HCT116 (cell line): ENCODE measurements at regions not wholly inside any gene's neighbourhood (a gene's known extent, or its start where the extent isn't known, plus 50 kb on each side); places are given as distances from the start of the nearest gene placed in this dataset.

Experiments used
- ATAC-seq: fragments of 200-7000 bp; cut with Tn5 transposase; 2 replicates; pipeline ENCODE4 v1.9.1; 2020; ENCODE audit warnings: mild to moderate bottlenecking, moderate library complexity
- BruUV-seq: library from RNA; stranded (reverse); fragments of 400-500 nt; replicated peaks from 2 replicates; lab custom pipeline; 2021; lab: Mats Ljungman, UMichigan
- CTCF ChIA-PET: fragments of 300-600 bp; sonication (Branson Sonifier 250); formaldehyde crosslinking; loops from one replicate; lab custom pipeline; 2021; ENCODE audit warnings: antibody characterized with exemption; lab: Charles Lee
- POLR2A ChIA-PET: fragments of 300-600, 350-600 bp; sonication (Branson Sonifier 250); formaldehyde crosslinking; loops from one replicate; lab custom pipeline; 2021; ENCODE audit warnings: antibody characterized with exemption; lab: Charles Lee
- RAD21 ChIA-PET, 2 experiments: fragments of 300-600 bp; sonication (Branson Sonifier 250); formaldehyde crosslinking; loops; one replicate each; lab custom pipeline; 2023; ENCODE audit warnings: low total read pairs in 2 of 2; ENCODE audit not compliant: uncharacterized antibody in 2 of 2, unreplicated experiment in 2 of 2, low non-redundant PET in 1 of 2; lab: Charles Lee
- DNase-seq: peaks from one replicate; pipeline ENCODE4 v3.0.0-alpha.2; 2010; ENCODE audit warnings: low read depth, low spot score
- H2AFZ ChIP-seq: fragments of 200-600 bp; shearing (Covaris generic), sonication (generic); 2 replicates; pipeline ENCODE4 v1.6.1; 2017; ENCODE audit warnings: low read depth, mixed run types, mixed read lengths, antibody characterized with exemption, low read length; ENCODE audit not compliant: poor library complexity, severe bottlenecking
- H3K27ac ChIP-seq: 2 replicates; pipeline ENCODE4 v1.5.1; 2012; ENCODE audit warnings: low read depth, low read length
- H3K27me3 ChIP-seq: fragments of 200-600 bp; sonication (generic); 2 replicates; pipeline ENCODE4 v1.6.1; 2016; ENCODE audit warnings: mixed run types, low read length, mixed read lengths; ENCODE audit not compliant: insufficient read depth
- H3K36me3 ChIP-seq, 2 experiments: fragments of 200-500 bp in 1 of 2; fragments of 200-600 bp in 1 of 2; sonication (Bioruptor generic) in 1 of 2; sonication (generic) in 1 of 2; 2 replicates each; pipeline versions ENCODE4 v1.5.1 to v1.6.1; 2014 to 2016; ENCODE audit warnings: low read length in 2 of 2, inconsistent platforms in 1 of 2, mixed read lengths in 1 of 2, mixed run types in 1 of 2; ENCODE audit not compliant: insufficient read depth in 2 of 2, control insufficient read depth in 1 of 2
- H3K4me1 ChIP-seq, 2 experiments: fragments of 200-600 bp in 1 of 2; sonication (generic) in 1 of 2; 2 replicates each; pipeline versions ENCODE4 v1.5.1 to v1.6.1; 2012 to 2017; ENCODE audit warnings: low read length in 2 of 2, inconsistent platforms in 1 of 2, mild to moderate bottlenecking in 1 of 2, mixed read lengths in 1 of 2, mixed run types in 1 of 2, moderate library complexity in 1 of 2; ENCODE audit not compliant: insufficient read depth in 2 of 2, control insufficient read depth in 1 of 2
- H3K4me2 ChIP-seq: fragments of 200-600 bp; sonication (generic); 2 replicates; pipeline ENCODE4 v1.6.1; 2017; ENCODE audit warnings: mixed run types, low read length, mixed read lengths
- H3K4me3 ChIP-seq, 2 experiments: fragments of 200-600 bp in 1 of 2; sonication (generic) in 1 of 2; replicated peaks in 1 of 2; 2 replicates each; pipeline ENCODE4 v1.5.1; 2011 to 2016; ENCODE audit warnings: low read length in 2 of 2, control low read depth in 1 of 2, low read depth in 1 of 2, mild to moderate bottlenecking in 1 of 2, mixed read lengths in 1 of 2, mixed run types in 1 of 2
- H3K79me2 ChIP-seq: fragments of 200-600 bp; sonication (generic); 2 replicates; pipeline ENCODE4 v1.6.1; 2017; ENCODE audit warnings: mild to moderate bottlenecking, mixed run types, low read length, moderate library complexity, mixed read lengths; ENCODE audit not compliant: insufficient read depth
- H3K9ac ChIP-seq: fragments of 200-600 bp; sonication (generic); 2 replicates; pipeline ENCODE4 v1.6.1; 2016; ENCODE audit warnings: low read length, mixed read lengths
- H3K9me2 ChIP-seq: fragments of 200-600 bp; sonication (generic), shearing (Covaris generic); 2 replicates; pipeline ENCODE4 v1.6.1; 2017; ENCODE audit warnings: mixed run types, mild to moderate bottlenecking, moderate library complexity; ENCODE audit not compliant: insufficient read depth
- H3K9me3 ChIP-seq, 2 experiments: fragments of 200-500 bp in 1 of 2; fragments of 200-600 bp in 1 of 2; sonication (Bioruptor generic) in 1 of 2; sonication (generic) in 1 of 2; 2 replicates each; pipeline ENCODE4 v1.6.1; 2014 to 2017; ENCODE audit warnings: low read length in 2 of 2, mixed read lengths in 2 of 2, inconsistent platforms in 1 of 2, low read depth in 1 of 2, mild to moderate bottlenecking in 1 of 2, mixed run types in 1 of 2, moderate library complexity in 1 of 2; ENCODE audit not compliant: control insufficient read depth in 1 of 2, insufficient read depth in 1 of 2
- H4K20me1 ChIP-seq: fragments of 200-600 bp; sonication (generic), shearing (Covaris generic); 2 replicates; pipeline ENCODE4 v1.6.1; 2017; ENCODE audit warnings: mixed run types, mild to moderate bottlenecking, moderate library complexity; ENCODE audit not compliant: insufficient read depth
- ATF3 ChIP-seq: IDR thresholded peaks from 2 replicates; pipeline ENCODE4 v1.6.1; 2012
- CEBPB ChIP-seq: IDR thresholded peaks from 2 replicates; pipeline ENCODE4 v1.6.1; 2012; ENCODE audit warnings: low read depth
- EGR1 ChIP-seq: IDR thresholded peaks from 2 replicates; pipeline ENCODE4 v1.6.1; 2012; ENCODE audit warnings: low read depth
- EZH2 ChIP-seq: fragments of 200-600 bp; sonication (generic); IDR thresholded peaks from 2 replicates; pipeline ENCODE4 v1.6.1; 2017; ENCODE audit warnings: antibody characterized with exemption, mixed run types
- EZH2phosphoT487 ChIP-seq: fragments of 200-600 bp; IDR thresholded peaks from 2 replicates; pipeline ENCODE4 v1.6.1; 2018; ENCODE audit warnings: antibody characterized with exemption, borderline replicate concordance
- FOSL1 ChIP-seq: IDR thresholded peaks from 2 replicates; pipeline ENCODE4 v1.6.1; 2012; ENCODE audit warnings: low read depth
- JUND ChIP-seq: IDR thresholded peaks from 2 replicates; pipeline ENCODE4 v1.6.1; 2012
- POLR2A ChIP-seq: IDR thresholded peaks from 2 replicates; pipeline ENCODE4 v1.7.0; 2011; ENCODE audit warnings: borderline replicate concordance; ENCODE audit not compliant: insufficient read depth, insufficient read length; ENCODE audit errors: extremely low read depth
- POLR2AphosphoS5 ChIP-seq: IDR thresholded peaks from 2 replicates; pipeline ENCODE4 v1.6.1; 2011; ENCODE audit warnings: mild to moderate bottlenecking, low read depth, low read length, moderate library complexity
- RAD21 ChIP-seq: IDR thresholded peaks from 2 replicates; pipeline ENCODE4 v1.6.1; 2012; ENCODE audit warnings: low read depth, mild to moderate bottlenecking
- SP1 ChIP-seq: IDR thresholded peaks from 2 replicates; pipeline ENCODE4 v1.6.1; 2012; ENCODE audit warnings: low read depth
- ZFX ChIP-seq: fragments of 450-650 bp; IDR thresholded peaks from 2 replicates; pipeline ENCODE4 v1.6.1; 2017
- intact Hi-C: fragments of 100-400 bp; cut with micrococcal nuclease; formaldehyde crosslinking; loops from 2 replicates; pipeline ENCODE4 v1.10.0; 2022
- TF ChIP-seq, protein P1 (sequence below): IDR thresholded peaks from 2 replicates; pipeline ENCODE4 v1.6.1; 2012
- TF ChIP-seq, protein P2 (sequence below), 3 experiments: fragments of 200-600 bp in 1 of 3; sonication (generic) in 1 of 3; IDR thresholded peaks in 2 of 3; conservative IDR thresholded peaks in 1 of 3; 2 replicates each; pipeline ENCODE4 v1.5.1; 2012 to 2017; ENCODE audit warnings: low read depth in 2 of 3, low read length in 2 of 3, antibody characterized with exemption in 1 of 3, borderline replicate concordance in 1 of 3, control low read depth in 1 of 3, mild to moderate bottlenecking in 1 of 3, mixed read lengths in 1 of 3, mixed run types in 1 of 3, moderate library complexity in 1 of 3; ENCODE audit not compliant: insufficient read depth in 1 of 3
- TF ChIP-seq, protein P3 (sequence below): IDR thresholded peaks from 2 replicates; pipeline ENCODE4 v1.6.1; 2011; ENCODE audit warnings: mild to moderate bottlenecking, low read length, moderate library complexity; ENCODE audit not compliant: insufficient replicate concordance; ENCODE audit errors: extremely low read depth

DNA sequence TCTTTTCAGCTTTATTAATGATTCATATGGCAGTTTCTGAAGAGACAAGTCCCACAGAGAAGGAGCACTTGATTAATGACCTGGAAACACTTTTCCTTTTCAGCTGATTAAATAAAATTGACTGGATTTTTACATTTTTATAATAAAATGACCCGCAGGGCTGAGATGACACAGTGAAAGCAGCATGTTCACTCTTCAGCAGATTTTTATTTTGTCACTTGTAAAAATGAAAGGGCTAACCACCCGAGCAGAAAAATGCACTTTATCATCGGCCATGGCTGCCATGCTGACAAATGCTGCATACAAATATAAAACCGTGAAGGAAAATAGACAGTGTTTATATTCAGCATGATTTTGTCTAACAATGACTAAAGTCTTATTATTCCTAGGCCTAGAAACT is 321.6 kb upstream of the ITGA1 start:
- H2AFZ ChIP-seq: no peak overlapping the region
- POLR2A ChIA-PET: no interaction called here
- H3K36me3 ChIP-seq: no peaks in the 10 kb centered on the region
- H3K27ac ChIP-seq: no peak overlapping the region
- CTCF ChIA-PET: no interaction called here
- no peaks in the 10 kb centered on the region for H3K79me2 ChIP-seq
- TF ChIP-seq JUND (no peak), FOSL1 (no peak), ZFX (no peak), POLR2A (no peak), EZH2 (no peak), CEBPB (no peak), POLR2AphosphoS5 (no peak), EGR1 (no peak), RAD21 (no peak), EZH2phosphoT487 (no peak), ATF3 (no peak), SP1 (no peak)
- TF ChIP-seq, protein P1, sequence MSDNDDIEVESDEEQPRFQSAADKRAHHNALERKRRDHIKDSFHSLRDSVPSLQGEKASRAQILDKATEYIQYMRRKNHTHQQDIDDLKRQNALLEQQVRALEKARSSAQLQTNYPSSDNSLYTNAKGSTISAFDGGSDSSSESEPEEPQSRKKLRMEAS: no peak
- TF ChIP-seq, protein P2, sequence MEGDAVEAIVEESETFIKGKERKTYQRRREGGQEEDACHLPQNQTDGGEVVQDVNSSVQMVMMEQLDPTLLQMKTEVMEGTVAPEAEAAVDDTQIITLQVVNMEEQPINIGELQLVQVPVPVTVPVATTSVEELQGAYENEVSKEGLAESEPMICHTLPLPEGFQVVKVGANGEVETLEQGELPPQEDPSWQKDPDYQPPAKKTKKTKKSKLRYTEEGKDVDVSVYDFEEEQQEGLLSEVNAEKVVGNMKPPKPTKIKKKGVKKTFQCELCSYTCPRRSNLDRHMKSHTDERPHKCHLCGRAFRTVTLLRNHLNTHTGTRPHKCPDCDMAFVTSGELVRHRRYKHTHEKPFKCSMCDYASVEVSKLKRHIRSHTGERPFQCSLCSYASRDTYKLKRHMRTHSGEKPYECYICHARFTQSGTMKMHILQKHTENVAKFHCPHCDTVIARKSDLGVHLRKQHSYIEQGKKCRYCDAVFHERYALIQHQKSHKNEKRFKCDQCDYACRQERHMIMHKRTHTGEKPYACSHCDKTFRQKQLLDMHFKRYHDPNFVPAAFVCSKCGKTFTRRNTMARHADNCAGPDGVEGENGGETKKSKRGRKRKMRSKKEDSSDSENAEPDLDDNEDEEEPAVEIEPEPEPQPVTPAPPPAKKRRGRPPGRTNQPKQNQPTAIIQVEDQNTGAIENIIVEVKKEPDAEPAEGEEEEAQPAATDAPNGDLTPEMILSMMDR (IDR thresholded peaks at IDR 0.05 in 2 of 3, conservative IDR thresholded peaks at IDR 0.05 in 1 of 3; ENCODE audit: borderline replicate concordance in 1 of 3, insufficient read depth in 1 of 3, low read depth in 2 of 3, low read length in 2 of 3): no peak
- TF ChIP-seq, protein P3, sequence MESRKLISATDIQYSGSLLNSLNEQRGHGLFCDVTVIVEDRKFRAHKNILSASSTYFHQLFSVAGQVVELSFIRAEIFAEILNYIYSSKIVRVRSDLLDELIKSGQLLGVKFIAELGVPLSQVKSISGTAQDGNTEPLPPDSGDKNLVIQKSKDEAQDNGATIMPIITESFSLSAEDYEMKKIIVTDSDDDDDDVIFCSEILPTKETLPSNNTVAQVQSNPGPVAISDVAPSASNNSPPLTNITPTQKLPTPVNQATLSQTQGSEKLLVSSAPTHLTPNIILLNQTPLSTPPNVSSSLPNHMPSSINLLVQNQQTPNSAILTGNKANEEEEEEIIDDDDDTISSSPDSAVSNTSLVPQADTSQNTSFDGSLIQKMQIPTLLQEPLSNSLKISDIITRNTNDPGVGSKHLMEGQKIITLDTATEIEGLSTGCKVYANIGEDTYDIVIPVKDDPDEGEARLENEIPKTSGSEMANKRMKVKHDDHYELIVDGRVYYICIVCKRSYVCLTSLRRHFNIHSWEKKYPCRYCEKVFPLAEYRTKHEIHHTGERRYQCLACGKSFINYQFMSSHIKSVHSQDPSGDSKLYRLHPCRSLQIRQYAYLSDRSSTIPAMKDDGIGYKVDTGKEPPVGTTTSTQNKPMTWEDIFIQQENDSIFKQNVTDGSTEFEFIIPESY: no peak
- H3K4me2 ChIP-seq: no peak overlapping the region
- H3K4me1 ChIP-seq: no peaks in the 10 kb centered on the region
- H3K9ac ChIP-seq: no peak overlapping the region
- RAD21 ChIA-PET: no interaction called here
- ATAC-seq (no peak), DNase-seq (no peak)
- no peak overlapping the region for H3K4me3 ChIP-seq
- intact Hi-C loops: no loop called here
- no peaks in the 10 kb centered on the region for H3K27me3 ChIP-seq
- H4K20me1 ChIP-seq: no peaks in the 10 kb centered on the region
- H3K9me3 ChIP-seq: no peaks in the 10 kb centered on the region
- H3K9me2 ChIP-seq: no peaks in the 10 kb centered on the region
- BruUV-seq: no TSS peak
